HG02571 (cell line): ENCODE measurements at regions not wholly inside any gene's neighbourhood (a gene's known extent, or its start where the extent isn't known, plus 50 kb on each side); places are given as distances from the start of the nearest gene placed in this dataset.

Experiments
- ATAC-seq: cut with Tn5 transposase; IDR thresholded peaks from one replicate; pipeline ENCODE4 v1.9.1; 2021; ENCODE audit warnings: mild to moderate bottlenecking, moderate library complexity; ENCODE audit not compliant: unreplicated experiment

- ATAC-seq: no peak
These were observed 376.9 kb downstream of the PPP3CA start for GRCh38 chr4:100970414-100970813.

DNA sequence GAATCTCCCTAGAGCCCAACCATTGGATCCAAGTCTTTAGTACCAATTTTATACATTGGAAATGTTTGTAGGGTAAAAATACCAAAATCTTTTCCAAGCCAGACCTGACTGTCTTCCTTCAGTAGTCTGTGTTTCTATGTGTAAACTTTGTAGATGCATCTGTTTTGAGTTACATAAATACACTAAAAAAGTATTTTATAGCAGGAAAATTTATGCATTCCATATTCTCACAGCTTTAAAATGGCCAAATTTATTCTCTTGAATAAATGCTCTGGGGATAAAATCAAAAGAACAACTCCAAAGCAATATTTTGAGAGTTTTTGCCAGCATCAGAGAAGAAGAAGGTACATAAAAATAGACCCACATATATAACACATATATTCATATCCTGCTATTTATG is 377.4 kb downstream of the PPP3CA start:
- no peak for ATAC-seq

GRCh38 chr4:100968046-100968445 is 379.3 kb downstream of the PPP3CA start:
- no peak for ATAC-seq

GRCh38 chr4:100963627-100964026 is 383.7 kb downstream of the PPP3CA start:
- ATAC-seq: no peak

DNA sequence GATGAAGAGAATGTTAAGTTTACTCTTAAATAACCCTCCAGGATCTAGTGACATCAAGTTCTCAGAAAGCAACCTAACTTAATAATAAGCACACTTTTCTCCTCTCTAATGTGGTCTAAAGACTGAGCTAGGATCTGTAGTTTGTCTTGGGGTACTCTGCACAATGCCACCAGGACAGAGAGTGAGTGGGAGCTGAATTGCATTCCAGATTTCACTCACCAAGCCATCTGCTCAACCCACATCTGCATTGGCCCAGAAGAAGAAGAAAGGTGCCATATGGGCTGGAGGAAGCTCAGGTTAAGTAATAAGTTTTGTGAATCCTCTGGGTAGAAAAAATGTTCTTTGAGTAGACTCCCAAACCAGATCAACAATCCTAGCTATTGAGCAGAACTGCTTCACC is 384.6 kb downstream of the PPP3CA start:
- ATAC-seq: peak; percentile 80

GRCh38 chr4:100960232-100960631 is 387.1 kb downstream of the PPP3CA start:
- no peak for ATAC-seq

GRCh38 chr4:100954046-100954445 is 393.3 kb downstream of the PPP3CA start:
- no peak for ATAC-seq

DNA sequence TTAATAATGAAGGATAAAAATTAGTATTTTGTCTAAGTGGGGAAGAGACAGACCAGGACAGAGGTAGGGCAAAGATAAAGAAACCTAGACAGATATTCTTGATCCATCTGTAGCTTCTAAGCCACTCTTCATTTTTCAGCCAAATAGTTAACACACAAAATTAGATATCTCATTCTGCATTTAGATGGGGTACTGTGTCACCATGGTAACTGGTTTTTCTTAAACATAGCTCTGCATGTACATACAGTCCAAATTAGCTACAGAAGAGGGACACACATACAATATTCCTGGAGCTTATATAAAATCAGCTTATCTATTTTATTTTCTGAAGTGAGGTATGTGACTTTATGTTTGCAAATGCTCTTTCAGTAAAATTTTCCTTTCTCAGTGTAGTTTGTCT is 393.7 kb downstream of the PPP3CA start:
- no peak for ATAC-seq

DNA sequence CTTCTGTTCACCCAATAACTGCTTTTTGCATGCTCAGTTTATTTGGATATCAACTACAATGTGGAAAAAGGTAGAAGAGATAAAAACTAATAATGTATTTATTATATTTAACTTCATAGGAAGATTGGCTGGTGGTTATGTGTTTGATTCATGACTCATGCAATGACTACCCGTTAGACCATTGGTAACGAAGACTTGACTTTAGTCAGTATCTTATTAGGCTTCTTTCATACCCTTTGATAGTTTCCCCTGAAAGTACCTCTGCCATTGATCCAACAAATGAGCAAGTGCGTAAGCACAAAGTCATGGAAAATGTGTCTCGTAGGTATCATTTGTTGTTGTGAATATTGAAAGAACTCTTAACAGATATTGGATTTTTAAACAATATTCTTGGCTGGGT is 394.7 kb downstream of the PPP3CA start:
- ATAC-seq: no peak

GRCh38 chr4:100949350-100949935 is 397.9 kb downstream of the PPP3CA start:
- ATAC-seq: no peak

DNA sequence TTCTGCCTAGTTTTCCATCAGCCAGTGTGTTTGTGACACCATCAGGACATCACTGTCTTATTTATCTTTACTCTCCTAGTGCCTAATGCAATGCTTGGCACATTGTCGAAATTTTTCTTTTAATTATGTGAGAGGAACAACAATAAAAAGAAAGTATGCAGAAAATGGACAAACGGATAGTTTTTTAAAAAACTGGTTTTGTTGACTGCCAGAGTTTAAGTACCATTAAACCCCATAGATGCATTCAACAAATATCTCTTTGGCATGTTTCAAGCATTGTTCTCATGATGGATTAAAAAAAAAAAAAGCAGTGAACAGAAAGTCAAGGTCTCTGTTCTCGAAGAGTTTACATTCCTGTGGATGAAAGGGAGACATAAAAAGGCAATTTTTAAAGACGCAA is 398.4 kb downstream of the PPP3CA start:
- ATAC-seq: no peak

DNA sequence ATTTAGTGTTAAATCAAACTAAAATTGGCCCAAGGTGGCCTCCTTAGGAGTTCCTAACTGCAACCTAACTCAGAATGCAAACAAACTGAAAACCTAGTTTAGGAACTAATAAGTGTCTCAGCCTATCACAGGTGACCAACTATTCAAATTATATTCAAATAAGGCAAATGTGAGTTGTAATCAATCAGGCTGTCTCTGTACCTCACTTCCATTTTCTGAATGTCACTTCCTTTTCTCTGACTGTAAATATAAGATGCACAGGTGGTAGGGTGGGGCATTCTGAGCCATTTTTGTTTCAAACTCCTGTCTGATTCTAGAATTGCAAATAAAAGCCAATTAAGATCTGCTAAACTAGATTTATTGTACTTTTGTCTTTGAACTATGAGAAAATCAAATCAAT is 401.5 kb downstream of the PPP3CA start:
- no peak for ATAC-seq

DNA sequence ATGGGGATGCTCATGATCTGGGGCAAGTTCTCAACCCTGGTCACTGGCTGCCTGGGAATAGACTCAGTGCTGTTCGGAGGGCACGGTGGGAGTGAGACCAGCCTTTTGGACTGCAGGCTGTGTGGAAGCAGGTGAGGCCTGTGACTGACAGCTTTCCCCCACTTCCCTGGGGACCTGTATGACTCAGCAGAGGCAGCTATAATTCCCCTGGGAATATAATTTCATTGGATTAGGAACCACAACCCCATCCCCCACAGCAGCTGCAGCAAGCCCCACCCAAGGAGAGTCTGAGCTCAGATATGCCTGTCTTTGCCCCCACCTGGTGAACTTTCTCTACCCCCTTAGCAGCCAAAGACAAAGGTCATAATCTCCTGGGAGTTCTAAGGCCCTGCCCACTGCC is 408.6 kb downstream of the PPP3CA start:
- no peak for ATAC-seq

DNA sequence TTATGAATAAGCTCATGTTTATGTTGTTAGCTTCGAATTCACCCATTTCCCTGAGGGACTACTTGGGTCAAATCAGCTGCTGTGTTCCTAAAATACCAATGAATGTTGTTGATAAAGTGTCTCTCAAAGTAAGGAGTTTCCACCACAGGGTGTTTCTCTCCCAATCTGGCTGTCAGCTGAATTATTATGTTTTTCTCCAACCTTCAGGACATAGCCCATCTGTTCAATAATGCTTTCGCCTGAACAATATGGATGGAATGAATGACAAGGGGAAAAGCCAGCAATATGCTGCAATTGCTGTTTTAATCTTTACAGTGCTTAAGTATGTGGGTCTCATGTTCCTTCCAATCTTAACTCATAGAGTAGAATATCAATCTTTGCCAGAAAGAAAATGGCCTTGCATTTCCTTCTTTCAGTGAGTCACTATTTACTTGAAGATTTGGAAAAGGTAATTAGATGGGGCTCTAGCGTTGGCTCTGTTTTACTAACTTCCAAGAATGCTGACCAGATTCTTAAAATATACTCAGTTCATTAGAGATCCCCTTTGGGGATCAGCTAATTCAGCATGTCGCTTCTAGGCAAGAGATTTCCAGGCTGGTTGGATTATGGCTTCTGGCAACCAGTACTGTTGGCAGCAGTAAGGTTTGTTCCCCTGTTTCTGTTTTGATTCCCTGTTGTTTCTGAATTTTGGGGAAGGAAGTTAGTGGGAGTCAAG is 410.5 kb downstream of the PPP3CA start:
- ATAC-seq: no peak

- no peak for ATAC-seq
These were observed 412.2 kb downstream of the PPP3CA start for GRCh38 chr4:100935090-100935489.

GRCh38 chr4:100933628-100934027 is 413.7 kb downstream of the PPP3CA start:
- no peak for ATAC-seq

DNA sequence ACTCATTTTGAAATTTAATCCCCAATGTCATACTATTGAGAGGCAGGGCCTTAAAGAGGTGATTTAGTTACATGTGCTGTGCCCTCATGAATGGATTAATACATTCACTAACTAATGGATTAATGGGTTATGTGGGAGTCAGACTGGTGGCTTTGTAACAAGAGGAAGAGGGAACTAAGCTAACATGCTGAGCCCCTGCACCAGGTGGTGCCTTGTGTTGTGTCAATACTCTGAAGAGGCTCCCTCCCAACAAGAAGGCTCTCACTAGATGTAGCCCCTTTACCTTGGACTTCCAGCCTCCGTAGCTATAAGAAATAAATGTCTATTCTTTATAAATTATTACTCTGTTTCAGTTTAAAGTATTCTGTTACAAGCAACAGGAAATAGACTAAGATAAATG is 411.9 kb upstream of the EMCN start:
- no peak for ATAC-seq

DNA sequence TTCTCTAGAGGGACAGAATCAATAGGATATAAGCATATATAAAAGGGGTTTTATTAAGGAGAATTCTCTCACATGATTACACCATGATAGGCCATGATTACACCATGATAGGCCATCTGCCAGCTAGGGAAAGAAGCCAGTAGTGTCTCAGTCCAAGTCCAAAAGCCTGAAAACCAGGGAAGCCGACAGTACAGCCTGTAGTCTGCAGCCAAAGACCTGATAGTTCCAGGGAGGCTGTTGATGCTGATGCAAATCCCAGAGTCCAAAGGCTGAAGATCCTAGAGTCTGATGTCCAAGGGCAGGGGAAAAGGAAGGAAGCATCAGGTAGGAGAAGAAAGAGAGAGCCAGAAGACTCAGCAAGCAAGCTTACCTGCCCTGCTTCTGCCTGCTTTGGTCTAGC is 411.3 kb upstream of the EMCN start:
- ATAC-seq: no peak

- no peak for ATAC-seq
These were observed 408.4 kb upstream of the EMCN start for GRCh38 chr4:100926039-100926717.

DNA sequence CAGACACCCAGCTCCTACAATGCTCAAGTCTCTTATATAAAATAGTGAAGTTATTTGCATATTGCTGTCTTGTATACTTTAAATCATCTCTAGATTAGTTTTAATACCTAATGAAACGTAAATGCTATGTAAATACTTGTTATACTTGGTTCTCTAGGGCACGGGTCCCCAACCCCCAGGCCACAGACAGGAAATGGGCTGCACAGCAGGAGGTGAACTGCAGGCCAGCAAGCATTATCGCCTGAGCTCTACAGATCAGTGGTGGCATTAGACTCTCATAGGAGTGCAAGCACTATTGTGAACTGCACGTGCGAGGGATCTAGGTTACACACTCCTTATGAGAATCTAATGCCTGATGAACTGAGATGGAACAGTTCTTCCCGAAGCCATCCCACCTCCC is 395.9 kb upstream of the EMCN start:
- ATAC-seq: no peak

DNA sequence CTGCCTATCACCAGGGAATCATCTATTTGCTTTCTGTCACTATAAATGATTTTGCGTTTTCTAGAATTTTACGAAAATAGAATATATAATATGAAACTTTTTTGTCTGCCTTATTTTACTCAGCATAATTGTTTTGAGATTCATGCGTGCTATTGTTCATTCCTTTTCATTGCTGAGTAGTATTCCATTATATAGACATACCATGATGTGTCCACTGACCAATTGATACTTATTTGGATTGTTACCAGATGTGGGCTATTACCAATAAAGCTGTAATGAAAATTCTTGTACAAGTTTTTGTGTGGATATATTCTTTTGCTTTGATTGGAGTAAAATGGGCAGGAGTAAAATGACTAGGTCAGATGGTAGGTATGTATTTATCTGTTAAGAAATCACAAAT is 390.7 kb upstream of the EMCN start:
- no peak for ATAC-seq
